ENCODE measurements at regions not wholly inside any gene's neighbourhood (a gene's known extent, or its start where the extent isn't known, plus 50 kb on each side); places are given as distances from the start of the nearest gene placed in this dataset.

DNA sequence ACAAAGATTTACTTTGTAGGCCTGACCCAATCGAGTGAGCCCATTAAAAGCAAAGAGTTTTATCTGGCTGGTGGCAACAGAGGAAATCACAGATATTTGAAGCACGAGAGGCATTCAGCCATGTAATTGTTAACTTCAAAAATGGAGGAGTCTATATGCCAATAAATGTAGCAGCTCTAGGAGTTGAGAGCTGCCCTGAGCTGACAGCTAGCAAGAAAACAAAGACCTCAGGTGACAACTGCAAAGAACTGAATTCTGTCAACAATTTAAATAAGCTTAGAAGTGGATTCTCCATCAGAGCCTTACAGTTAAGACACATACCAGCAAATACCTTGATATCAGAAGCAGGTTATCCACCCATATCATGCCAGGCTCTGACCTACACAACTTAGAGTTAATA, 463.1 kb upstream of the NEGR1 start:
- no peak for DNase-seq

DNA sequence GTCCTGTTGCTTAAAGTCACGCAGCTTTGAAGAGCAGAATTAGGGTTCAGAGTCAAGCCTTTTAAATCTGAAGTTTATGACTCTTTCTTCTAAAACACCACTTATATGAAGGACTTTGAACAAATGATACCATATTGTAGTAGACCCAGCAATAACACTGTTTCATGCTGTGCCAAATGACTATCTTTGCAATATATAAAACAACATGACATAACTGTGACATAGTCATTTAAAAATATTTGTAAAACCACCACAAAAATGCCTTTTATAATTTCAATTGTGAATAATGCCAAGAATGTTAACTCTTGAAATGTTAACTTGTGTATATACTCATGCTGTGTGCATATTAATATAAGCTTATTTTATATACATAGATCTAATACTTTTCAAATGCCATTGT, 452.1 kb upstream of the NEGR1 start:
- DNase-seq: no peak

DNA sequence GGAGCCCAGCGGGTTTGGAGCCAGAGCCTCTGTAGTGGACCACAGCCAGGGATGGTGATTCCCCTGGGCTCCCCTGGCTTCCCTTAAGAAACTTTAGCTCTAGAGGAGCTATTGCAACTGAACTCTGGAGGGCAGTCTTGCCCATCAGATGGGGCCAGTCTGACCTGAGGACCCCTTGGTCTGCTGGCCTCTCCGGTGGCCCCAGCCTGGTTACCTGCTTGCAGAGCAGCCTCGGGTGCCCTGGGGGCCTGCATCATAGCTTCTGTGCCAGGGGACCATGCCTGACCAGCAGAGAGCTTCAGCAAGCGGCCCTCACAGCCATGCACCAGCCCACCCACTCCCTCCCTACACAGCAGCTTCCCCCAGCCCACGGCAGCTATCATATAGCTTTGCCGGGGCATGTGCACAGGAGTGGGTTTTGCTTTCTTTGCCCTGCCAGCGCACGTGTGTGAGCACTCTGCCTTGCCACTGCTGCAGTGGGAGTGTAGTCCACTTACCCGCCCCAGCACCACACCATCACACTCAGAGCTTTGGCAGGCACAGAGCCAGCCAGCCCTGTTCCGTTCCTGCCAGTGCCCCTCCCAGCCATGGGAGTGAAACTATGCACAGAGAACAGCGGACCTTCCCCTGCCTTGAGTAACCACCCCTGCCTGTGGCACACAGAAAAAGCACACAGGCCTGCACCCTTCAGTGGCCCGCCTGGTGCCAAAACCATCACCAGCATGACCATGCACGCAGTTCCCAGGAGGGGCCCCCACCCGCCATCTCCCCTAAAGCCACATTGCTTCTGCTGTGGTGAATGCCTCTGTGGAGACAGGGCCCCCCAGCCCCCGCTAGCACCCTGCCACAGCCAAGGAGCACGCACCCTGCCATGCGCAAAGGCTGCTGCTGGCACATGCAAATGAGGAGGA, 442.9 kb upstream of the NEGR1 start:
- DNase-seq: no peak

GRCh38 chr1:72705921-72706320, 423.6 kb upstream of the NEGR1 start:
- no peak for DNase-seq

DNA sequence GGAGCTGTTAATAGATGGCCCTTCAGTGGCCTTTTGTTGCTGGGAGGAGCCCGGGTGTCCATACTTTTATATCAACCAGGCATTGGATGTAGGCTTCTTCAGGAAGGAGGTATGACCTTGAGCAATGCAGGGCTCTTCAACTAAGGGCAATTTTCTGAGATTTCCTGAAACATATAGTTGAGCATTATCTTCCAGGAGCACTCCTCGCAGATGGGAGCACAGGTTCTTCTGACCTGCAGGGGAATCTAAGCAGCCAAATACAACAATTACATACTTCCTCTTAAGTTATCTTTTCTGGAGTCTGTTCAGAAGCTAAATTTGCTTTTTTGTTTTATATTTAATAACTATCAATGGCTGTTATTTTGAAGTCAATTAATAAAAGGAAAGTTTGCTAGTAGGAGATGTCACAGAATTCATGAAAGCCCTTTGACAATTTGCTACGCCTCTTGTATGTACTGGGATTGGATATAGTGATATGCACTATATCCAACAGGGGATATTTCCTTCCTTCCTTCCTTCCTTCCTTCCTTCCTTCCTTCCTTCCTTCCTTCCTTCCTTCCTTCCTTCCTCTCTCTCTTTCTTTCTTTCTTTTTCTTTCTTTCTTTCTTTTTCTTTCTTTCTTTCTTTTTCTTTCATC, 422.6 kb upstream of the NEGR1 start:
- DNase-seq: no peak

DNA sequence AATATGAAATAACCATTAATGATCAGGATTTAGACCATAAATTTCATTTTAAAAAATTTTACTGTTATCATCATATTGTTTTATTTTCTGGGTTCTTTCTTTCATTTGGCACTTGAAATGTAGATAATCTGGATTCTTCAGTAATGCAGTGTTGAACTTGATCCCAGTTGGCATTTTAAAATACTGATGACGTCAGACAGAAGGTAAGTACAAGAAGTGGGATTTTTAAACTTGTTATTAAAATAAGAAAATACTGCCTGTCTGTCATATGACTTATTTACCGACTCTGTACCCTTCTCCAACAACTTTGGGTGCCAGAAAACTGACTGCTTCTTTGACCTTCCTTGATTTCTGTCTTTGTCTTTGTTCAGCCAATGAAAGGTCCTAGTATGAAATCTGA, 415.1 kb upstream of the NEGR1 start:
- DNase-seq: no peak

DNA sequence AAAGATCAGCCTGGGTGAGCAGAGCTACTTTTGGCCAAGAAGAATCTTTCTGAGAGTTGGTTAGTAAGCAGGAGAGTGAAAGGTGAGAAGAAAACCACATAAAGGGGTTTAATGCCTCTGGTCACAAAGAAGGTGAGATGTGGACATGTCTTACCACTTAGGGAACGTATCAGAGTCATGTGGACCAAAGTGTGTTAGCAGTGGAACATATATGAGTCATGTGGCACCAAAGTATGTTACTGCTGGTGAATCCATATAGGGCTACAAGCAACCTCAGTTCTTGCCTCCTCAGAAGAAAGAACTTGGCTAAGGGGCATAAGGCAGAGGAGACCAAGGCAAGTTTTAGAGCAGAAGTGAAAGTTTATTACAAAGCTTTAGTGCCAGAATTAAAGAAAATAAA, 411.6 kb upstream of the NEGR1 start:
- no peak for DNase-seq

DNA sequence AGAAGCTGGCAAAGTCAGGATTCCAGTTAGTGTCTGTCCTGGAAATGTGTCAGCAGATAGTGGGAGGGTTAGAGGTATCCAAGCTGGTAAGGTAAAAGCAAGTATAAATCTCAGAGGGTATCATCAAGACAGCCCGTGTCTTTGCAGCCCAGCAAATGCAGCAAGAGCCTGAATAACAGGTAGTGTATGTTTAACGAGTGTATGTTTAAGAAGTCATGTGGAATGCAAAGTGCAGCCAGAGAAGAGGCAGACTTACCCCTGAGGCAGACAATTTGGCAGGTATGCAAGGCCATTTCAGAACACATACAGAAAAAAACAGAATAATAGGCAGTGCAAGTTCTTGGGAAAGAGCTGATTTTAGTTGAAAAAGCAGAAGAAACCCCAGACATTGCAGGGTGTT, 411.0 kb upstream of the NEGR1 start:
- no peak for DNase-seq

DNA sequence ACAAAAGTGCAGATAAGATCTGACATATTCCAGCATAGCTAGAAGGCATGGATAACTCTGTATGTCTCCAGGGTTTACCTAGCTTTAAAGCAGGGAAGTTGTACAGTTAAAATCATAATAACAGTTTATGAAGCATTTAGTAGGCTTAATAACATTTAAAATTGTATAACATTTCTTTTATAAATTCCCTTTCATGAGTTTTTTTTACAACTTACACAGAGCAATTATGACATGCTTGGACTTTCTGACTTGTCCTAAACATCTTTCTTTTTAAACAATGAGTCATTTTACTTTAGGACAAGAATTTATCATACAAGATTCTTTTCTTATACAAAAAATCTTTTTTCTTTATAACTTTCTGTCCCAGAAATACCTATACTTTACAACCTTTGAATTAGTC, 408.5 kb upstream of the NEGR1 start:
- DNase-seq: no peak

DNA sequence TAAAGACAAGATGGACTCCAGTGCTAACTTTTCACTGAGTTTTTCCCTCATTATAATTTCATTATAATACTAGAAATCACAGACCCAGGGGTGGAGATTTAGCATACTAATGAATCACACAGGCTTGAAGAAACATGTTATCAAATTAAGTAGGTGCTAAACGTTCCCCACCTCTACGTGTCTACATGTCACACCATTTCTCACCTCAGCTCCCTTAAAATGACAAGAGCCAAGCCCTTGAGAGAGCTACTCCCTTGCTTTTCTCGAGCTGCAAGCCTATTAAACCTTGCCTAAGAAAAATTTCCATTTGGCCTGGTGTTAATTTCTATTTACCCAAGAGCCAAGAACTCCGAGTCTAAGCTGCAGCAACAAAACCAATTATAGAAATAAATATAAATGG, 396.3 kb upstream of the NEGR1 start:
- peak; percentile 48 for DNase-seq

- DNase-seq: no peak
These were observed 388.6 kb upstream of the NEGR1 start for GRCh38 chr1:72670902-72671301.

DNA sequence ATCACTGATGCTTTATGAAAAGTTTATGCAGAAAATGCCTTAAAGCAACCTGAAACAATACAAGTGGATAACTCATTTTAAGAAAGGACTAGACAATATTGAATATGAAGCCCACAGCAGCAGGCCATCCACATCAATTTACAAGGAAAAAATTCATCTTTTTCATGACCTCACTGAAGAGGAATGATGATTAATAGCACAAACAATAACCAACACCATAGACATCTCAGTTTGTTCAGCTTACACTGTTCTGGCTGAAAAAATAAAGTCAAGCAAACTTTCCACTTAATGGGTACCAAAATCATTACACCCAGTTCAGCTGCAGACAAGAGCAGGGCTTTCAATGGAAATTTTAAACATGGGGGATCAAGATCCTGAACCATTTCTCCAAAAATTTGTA, 380.6 kb upstream of the NEGR1 start:
- DNase-seq: no peak

- no peak for DNase-seq
These were observed 368.6 kb upstream of the NEGR1 start for GRCh38 chr1:72650843-72651435.

- DNase-seq: no peak
These were observed 367.7 kb upstream of the NEGR1 start for GRCh38 chr1:72649991-72650390.

- DNase-seq: no peak
These were observed 367.0 kb upstream of the NEGR1 start for GRCh38 chr1:72649211-72649888.

GRCh38 chr1:72648465-72648864, 366.1 kb upstream of the NEGR1 start:
- DNase-seq: no peak

DNA sequence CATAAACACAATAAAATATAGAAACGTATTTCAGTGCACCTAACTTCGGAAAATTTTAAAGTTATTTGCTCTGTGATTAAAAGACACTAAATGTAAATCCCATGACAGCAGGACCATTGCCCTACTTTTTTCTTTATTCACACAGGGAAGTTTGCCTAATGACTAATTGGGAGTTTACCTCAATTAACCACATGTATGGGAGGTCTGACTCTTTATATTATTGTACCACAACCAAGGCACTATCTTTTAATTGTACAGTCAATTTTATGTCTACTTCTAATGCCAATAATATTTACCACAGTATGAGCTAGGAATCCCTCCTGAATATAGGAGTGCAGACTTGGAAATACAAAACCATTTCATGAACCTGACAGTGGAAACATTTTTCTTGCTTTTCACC, 360.8 kb upstream of the NEGR1 start:
- DNase-seq: no peak

DNA sequence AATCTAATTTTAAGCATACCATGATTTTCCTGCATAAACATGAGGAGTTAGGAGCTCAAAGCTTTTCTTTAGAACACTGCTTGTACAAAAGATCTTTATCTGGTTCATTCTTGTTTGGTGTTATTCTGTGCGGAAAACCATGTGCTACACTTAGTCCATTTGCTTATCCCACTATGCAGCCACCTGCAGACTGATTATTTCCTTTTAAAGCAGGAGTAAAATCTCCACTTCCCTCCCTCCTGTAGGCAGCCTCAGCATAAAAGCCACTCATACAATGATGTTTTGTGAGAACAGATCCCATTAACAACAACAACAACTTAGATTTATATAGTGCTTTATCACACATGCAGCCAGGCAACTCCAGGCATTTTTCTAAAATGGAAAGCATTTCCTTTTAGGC, 355.3 kb upstream of the NEGR1 start:
- peak; percentile 46 for DNase-seq

DNA sequence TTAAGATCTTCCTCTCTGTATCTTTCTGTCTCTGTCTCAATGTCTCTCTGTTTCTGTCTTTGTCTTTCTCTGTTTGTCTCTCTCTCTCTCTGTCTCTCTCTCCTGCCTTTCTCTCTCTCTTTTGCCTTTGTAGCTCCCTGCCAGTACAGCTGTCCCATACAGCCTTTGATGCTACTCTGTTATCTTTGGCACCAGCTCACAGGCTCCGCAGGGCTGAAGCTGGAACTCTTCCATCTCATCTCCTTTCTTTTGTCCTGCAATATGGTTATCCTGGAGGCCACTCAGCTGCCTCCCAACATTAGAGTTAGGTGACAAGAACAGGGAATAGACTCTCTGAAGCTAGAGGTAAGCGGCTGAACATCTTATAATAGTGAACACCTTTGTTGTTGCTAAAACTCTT, 354.3 kb upstream of the NEGR1 start:
- DNase-seq: peak; percentile 91

- DNase-seq: peak; percentile 17
These were observed 353.4 kb upstream of the NEGR1 start for GRCh38 chr1:72635719-72636118.

DNA sequence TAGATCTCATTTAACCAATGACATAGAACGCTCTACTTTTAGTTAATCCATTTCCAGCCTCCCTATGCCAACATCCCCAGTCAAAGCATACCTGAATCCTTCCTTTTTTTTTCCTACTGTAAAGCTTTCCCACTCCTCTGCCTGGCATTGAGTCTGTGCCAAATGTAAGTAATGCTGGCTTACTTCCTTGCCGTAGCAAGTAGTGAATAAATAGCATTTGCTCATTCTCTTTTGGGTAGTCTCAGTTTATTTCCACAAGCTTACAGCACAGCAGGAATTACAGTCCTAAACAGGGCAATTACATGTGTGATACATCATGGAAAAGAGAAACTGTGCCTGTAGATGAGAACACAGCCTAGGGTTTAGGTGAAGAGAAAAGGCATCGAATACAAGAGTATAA, 352.6 kb upstream of the NEGR1 start:
- peak; percentile 70 for DNase-seq

DNA sequence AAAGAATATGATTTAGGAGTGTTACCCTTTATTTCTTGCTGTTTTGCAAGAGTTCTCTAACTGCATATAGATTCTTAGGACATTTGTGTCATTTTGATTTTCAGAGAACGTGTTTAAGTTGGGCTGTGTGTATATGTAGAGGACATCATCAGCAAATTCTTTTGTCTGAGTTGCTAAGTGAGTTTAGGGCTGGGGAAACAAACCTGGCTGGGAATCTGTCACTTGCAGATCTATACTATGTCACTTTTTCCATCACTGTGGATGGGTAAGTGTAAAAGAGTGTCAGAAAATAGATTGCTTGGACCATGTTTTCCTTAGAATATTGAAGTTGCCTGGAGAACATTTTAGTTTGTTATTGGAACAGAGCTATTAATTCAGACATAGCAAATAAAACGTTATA, 349.1 kb upstream of the NEGR1 start:
- DNase-seq: no peak

DNA sequence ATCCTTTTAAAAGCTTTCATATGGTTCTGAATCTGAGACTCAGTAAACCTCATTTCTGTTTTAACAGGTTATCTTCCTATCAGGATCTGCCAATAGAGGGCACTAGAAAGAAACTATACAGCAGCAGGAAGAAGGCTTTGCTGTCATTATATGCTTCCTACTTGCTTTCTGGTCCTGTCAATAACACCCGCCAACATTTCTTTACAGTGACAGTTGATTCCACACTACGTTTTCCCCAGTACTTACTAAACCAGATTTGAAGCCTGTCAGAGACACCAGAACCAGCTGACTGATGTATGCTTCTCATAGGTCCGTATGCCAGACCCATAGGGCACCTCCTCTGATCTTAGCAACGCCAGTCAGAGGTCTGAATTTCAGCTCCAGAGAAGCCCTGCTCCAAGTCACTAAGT, 341.0 kb upstream of the NEGR1 start:
- DNase-seq: peak; percentile 60

GRCh38 chr1:72620453-72620852, 338.1 kb upstream of the NEGR1 start:
- no peak for DNase-seq
